ENCODE measurements at regions not wholly inside any gene's neighbourhood (a gene's known extent, or its start where the extent isn't known, plus 50 kb on each side); places are given as distances from the start of the nearest gene placed in this dataset.

GRCh38 chr5:1952021-1952420, 69.3 kb upstream of the IRX4 start:
- no peak for DNase-seq (ENCODE audit: low spot score in 2 of 2)
- 51 to 77% methylated on average over 8 of the region's 8 CpGs for WGBS, 2 donors
- Histone ChIP-seq H3K9me3 (no peaks in the 10 kb centered on the region), H3K4me1 (no peaks in the 10 kb centered on the region), H3K36me3 (no peaks in the 10 kb centered on the region), H3K27ac (no peak overlapping the region), H3K4me3 (no peak overlapping the region), H3K27me3 (no peaks in the 10 kb centered on the region)
- no peak for TF ChIP-seq POLR2A (IDR thresholded peaks at IDR 0.05)
- TF ChIP-seq CTCF (IDR thresholded peaks at IDR 0.05), result no peak
- no peak for TF ChIP-seq EP300 (IDR thresholded peaks at IDR 0.05)

- H3K27me3 ChIP-seq, result no peaks in the 10 kb centered on the region
- TF ChIP-seq CTCF (IDR thresholded peaks at IDR 0.05), result no peak
- TF ChIP-seq EP300 (IDR thresholded peaks at IDR 0.05), result no peak
- no peak for TF ChIP-seq POLR2A (IDR thresholded peaks at IDR 0.05)
- H3K36me3 ChIP-seq, result no peaks in the 10 kb centered on the region
- no peak for DNase-seq (ENCODE audit: low spot score in 2 of 2)
- no peaks in the 10 kb centered on the region for H3K9me3 ChIP-seq
- H3K4me1 ChIP-seq, result no peaks in the 10 kb centered on the region
- H3K4me3 ChIP-seq, result no peak overlapping the region
- WGBS, 2 donors, result 93 to 95% methylated on average over 54 of the region's 54 CpGs
- H3K27ac ChIP-seq, result no peak overlapping the region
Measured at GRCh38 chr5:1951165-1951816, 68.6 kb upstream of the IRX4 start.

- TF ChIP-seq CTCF (IDR thresholded peaks at IDR 0.05) (no peak), EP300 (IDR thresholded peaks at IDR 0.05) (no peak), POLR2A (IDR thresholded peaks at IDR 0.05) (no peak)
- DNase-seq (ENCODE audit: low spot score in 2 of 2), result no peak
Measured at GRCh38 chr5:1950708-1951103, 68.0 kb upstream of the IRX4 start.

GRCh38 chr5:1950096-1950707, 67.5 kb upstream of the IRX4 start:
- H3K27ac ChIP-seq, result no peak overlapping the region
- no peak for DNase-seq (ENCODE audit: low spot score in 2 of 2)
- TF ChIP-seq CTCF (IDR thresholded peaks at IDR 0.05) (no peak), EP300 (IDR thresholded peaks at IDR 0.05) (no peak), POLR2A (IDR thresholded peaks at IDR 0.05) (no peak)
- H3K9me3 ChIP-seq, result no peaks in the 10 kb centered on the region
- no peaks in the 10 kb centered on the region for H3K36me3 ChIP-seq
- no peak overlapping the region for H3K4me3 ChIP-seq
- no peaks in the 10 kb centered on the region for H3K4me1 ChIP-seq
- H3K27me3 ChIP-seq, result no peaks in the 10 kb centered on the region
- whole genome bisulfite sequencing, 2 donors, result 67 to 78% methylated on average over 32 of the region's 32 CpGs

More at GRCh38 chr5:1950708-1951103, 68.0 kb upstream of the IRX4 start:
- Histone ChIP-seq H3K27me3 (no peaks in the 10 kb centered on the region), H3K36me3 (no peaks in the 10 kb centered on the region), H3K9me3 (no peaks in the 10 kb centered on the region), H3K27ac (no peak overlapping the region), H3K4me3 (no peak overlapping the region), H3K4me1 (no peaks in the 10 kb centered on the region)
- WGBS, 2 donors, result 96% methylated on average over 22 of the region's 22 CpGs

GRCh38 chr5:1949253-1949652, 66.5 kb upstream of the IRX4 start:
- Histone ChIP-seq H3K4me1 (no peaks in the 10 kb centered on the region), H3K9me3 (no peaks in the 10 kb centered on the region), H3K27me3 (no peaks in the 10 kb centered on the region), H3K4me3 (no peak overlapping the region), H3K27ac (no peak overlapping the region), H3K36me3 (no peaks in the 10 kb centered on the region)
- TF ChIP-seq EP300 (IDR thresholded peaks at IDR 0.05), result no peak
- TF ChIP-seq POLR2A (IDR thresholded peaks at IDR 0.05), result no peak
- no peak for TF ChIP-seq CTCF (IDR thresholded peaks at IDR 0.05)
- 87 to 100% methylated on average over 5 to 11 of the region's 18 CpGs for WGBS, 2 donors
- DNase-seq (ENCODE audit: low spot score in 2 of 2), result no peak
